NCI-H345 treated with DMSO at 0.1 percent for 48 hours (cell line): ENCODE measurements at regions not wholly inside any gene's neighbourhood (a gene's known extent, or its start where the extent isn't known, plus 50 kb on each side); places are given as distances from the start of the nearest gene placed in this dataset.
"Not testable (repeated sequence)": the region's sequence is repeated elsewhere in the genome, so short reads cannot be mapped to it uniquely, and the experiment has no call there.

Experiments used
- DNase-seq: peaks from one replicate; lab custom pipeline; 2025; ENCODE audit not compliant: unreplicated experiment; lab: John Stamatoyannopoulos, UW

DNA sequence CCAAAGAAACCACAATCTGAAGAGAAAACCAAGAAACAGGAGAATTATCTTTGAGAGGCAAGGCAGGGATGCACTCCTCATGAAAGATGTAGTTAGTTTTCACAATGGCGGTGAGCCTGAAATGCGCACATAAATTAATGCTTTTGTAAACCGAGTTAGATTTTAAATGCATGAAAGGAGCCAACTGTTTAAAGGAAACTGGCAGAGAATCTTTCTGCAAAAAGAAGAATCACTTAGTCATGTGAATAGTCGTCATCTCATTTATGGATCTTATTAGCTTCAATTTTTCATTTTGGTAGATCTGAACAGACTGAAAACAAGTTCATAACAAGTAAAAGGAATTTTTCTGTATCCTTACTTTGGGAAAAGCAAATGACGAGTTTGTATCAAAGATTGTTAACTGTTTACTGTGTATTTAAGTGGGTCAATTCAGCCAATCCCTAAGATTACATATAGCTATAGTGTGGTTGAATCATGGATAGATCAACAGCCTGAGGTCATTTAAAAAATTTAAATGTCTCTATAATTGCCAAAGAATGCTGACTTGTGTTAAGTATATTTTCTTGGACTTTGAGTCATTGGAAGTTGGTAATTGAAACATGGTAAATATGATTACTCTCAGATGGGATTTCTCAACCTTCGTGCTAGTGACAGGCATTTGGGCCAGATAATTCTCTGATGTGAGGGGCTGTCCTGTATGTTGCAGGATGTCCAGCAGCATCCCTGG is 226.6 kb upstream of the KAZN start:
- no peak for DNase-seq

GRCh38 chr1:14372526-14372925 is 226.0 kb upstream of the KAZN start:
- DNase-seq, result no peak

GRCh38 chr1:14373081-14373758 is 225.3 kb upstream of the KAZN start:
- DNase-seq, result no peak

- DNase-seq, result no peak
Observed at GRCh38 chr1:14375226-14375625, 223.3 kb upstream of the KAZN start.

GRCh38 chr1:14377386-14377785 is 221.1 kb upstream of the KAZN start:
- no peak for DNase-seq

- no peak for DNase-seq
Observed at GRCh38 chr1:14380408-14380807, 218.1 kb upstream of the KAZN start.

DNA sequence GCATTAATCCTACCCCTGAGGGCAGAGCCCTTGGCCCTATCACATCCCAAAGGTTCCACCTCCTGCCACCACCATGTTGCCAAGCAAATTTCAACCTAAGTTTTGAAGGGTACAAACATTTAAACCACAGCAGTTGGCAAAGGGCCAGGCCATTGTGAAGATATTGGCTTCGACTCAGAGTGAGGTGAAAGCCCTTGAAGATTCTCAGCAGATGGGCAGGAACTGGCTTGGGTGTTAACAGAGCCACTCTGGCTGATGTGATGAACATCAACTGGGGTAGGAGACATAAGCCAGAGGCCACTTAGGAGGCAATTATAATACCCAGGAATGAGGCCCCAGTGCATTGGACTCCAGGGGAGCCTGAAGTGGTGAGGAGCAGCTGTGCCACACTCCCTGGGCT is 207.7 kb upstream of the KAZN start:
- peak; percentile 20 for DNase-seq

DNA sequence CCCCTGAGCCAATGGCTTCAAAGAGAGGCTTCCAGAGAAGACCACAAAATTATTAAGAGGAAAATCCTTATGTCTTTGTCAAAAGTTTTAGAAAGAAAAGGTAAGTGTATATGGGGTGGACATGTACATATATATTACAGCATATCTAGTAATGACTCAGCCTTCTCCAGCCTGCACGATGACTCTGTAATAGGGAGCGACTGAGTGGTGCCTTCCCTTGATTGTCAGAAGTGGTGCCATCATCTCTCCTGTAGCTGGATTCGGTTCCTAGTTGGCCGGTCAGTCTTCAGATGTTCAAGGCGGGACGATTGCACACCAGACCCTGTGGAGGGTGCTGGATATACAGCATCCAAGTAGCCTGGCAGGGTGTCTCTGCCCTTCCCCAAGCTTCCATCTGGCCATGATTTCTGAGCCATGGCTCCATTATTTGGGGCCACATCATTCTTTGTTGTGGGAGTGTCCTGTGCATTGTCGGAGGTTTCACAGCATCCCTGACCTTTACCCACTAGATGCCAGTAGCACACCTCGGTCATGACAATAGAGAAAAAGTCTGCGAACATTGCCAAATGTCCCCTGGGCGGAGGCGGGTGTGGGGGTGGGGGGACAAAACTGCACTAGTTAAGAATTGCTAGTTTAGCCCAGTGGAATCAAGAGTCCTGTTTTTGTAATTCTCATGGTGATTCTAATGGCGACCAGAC is 206.2 kb upstream of the KAZN start:
- no peak for DNase-seq

DNA sequence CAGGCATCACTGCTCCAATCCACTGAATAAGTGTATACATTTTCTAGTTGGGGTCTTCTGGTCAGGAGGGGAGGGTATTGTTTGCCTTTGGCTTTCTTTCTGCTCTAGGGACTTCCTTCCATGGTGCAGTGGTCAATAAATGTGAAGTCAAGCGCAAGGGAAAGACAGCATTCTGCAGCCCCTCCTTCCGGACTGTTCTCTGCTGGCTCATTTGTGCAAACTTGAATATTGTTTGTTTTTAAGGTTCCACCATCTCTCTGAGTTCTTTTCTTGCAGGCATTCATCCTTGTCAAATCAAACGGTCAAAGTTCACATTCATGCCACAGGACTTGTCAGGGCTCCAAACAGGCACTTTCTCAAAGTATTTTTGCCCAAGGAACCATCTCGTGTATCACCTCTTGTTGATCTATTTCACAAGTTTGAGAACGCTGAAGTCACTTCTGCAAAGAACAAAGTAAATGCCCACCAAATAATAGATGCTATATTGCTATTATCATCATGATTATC is 205.6 kb upstream of the KAZN start:
- DNase-seq, result no peak

DNA sequence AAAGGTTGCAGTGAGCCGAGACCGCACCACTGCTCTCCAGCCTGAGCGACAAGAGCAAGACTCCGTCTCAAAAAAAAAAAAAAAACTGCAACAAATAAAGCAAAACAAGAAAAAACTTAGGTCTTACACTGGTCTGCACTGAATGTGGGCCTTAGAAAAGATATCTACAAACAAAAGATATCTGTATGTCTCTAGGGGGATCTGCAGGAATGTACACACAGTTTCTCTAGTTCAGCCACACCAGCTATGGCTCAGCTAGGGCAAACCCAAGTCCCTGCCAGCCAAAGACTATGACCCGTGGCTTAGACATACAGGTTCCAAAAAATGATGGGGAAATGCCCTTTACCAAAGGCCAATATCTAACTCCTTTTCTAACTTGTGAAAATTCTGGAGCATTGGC is 202.4 kb upstream of the KAZN start:
- DNase-seq, result no peak

DNA sequence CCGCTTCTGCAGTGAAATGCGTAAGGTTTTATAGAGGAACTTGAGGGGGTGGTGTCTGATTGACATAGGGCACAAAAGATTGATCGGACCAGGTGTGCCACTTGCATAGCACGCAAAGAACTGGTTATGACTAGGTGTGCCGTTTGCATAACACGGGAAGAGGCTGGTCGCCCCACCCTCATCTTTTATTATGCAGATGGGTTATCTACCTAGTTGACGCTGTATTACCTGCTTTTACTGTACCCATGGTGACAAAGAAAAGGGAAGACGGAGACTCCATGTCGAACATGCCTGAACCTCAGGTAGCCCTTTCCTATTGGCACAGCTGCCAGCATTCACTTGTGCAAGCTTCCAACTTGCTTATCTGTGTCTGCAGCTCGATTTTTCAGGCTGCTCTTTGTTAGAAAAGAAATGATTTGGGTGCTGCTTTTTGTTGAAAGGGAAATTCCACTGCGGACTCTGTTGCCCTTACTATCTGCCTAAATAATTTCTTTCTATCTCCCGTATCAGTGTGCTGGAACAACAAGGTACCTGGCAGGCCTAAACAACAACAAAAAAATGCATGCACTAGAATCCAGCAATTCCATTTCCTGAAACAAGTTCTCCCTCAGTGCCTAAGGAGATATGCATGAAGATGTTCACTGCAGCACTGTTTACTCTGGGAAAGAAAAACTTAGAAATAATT is 194.4 kb upstream of the KAZN start:
- no peak for DNase-seq

DNA sequence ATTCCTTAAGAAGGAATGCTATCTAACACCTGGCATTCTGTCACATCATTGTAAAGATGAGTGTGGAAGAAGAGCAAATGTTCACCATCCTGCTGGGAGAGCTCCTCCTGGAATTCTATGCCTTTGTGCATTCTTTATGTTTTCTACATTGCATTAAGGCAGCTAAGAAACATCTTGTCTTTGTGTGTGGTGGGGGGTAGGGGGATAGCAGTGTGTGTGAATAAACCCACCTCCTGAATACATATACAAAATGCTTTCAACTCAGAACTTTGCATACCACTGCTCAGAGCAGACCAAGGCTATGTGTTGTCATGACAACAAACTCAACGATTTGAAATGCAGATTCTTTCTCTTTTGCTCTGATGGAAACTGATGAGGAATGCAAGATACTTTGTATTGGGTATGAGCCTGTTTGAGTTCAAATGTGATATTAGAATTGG is 193.6 kb upstream of the KAZN start:
- no peak for DNase-seq

DNA sequence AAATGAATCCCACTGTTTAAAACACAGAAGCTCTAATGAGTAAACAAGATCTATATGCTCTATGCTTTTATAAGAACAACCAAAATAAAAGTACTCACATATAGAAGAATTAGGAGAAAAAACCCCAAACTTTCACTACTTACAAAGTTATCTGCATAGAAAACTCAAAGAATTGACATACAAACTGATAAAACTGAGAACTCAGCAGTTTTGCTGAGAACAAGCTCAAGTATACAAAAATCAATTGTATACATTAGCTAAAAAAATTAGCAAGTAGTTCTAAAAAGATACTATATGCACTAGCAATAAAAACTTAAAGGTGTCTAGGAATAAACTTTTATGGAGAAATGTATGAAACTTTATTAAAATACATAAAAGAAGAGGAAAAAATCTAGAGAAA is 186.2 kb upstream of the KAZN start:
- DNase-seq, result no peak

DNA sequence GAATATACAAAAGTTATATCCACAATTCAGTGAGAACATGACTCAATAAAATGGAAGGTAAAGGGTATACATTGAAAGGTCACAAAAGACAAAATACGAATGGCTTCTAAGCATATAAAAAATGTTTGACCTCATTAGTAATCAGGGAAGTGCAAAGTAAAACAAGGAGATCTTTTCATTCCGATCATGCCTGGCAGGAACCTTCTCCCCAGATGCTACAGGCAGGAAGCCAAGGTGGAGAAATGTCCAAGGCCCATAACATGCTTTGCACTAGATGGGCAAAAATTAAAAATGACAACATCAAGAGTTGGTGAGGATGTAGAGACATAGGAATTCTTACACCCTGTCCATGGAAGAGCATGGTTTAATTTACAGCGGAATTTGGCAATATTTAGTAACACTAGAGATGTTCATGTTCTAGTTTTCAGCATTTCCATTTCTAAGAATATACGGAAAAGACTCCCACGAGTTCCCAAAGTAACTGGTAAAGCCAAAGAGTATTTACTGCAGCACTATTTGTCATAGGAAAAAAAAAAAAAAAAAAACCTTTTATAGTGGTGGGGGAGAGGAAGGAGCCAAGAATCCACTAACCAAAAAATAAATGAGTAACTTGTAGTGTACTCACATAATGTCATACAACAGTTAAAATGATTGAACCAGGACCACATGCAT is 184.5 kb upstream of the KAZN start:
- no peak for DNase-seq

DNA sequence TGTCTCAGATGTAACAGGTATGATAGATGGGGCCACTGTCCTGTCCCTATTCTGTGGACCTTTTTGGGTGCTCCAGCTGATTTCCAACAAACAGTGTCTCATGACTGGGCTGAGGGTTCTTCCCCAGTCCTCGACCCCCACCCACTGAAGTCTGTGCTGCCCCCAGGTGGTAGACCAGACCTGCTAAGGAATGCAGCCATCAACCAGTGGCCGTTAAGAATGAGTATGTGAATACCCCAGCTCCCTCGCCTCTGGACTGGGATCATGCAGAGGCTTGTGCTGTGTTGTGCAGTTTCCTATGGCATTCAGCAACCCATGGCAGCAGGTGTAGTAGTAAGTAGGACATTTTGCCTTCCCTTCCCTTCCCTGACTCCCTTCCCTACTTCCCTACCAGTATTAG is 183.1 kb upstream of the KAZN start:
- DNase-seq, result no peak

DNA sequence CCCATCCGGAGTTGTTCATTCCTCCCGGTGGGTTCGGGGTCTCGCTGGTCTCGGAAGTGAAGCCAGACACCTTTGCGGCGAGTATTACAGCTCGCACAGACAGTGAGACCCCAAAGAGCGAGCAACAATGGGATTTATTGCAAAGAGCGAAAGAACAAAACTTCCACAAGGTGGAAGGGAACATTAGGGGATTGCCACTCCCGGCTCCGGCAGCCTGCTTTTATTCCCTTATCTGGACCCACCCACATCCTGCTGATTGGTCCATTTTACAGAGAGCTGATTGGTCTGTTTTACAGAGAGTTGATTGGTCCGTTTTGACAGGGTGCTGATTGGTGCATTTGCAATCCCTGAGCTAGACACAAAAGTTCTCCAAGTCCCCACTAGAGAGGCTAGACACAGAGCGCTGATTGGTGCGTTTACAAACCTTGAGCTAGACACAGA is 178.7 kb upstream of the KAZN start:
- DNase-seq, result not testable (repeated sequence)

DNA sequence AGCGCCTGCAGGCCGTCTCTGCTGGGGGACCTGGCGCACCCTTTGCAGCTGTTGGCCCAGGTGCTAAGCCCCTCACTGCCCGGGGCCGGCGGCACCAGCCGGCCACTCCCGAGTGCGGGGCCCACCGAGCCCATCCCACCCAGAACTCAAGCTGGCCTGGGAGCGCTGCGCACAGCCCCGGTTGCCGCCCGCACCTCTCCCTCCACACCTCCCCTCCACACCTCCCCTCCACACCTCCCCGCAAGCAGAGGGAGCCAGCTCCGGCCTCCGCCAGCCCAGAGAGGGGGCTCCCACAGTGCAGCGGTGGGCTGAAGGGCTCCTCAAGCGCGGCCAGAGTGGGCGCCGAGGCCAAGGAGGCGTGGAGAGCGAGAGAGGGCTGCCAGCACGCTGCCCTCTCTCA is 177.8 kb upstream of the KAZN start:
- DNase-seq, result no peak

GRCh38 chr1:14421295-14421976 is 177.0 kb upstream of the KAZN start:
- DNase-seq, result no peak

GRCh38 chr1:14421977-14422609 is 176.4 kb upstream of the KAZN start:
- no peak for DNase-seq
